Neural crest cell (in vitro differentiated cells): ENCODE measurements at regions not wholly inside any gene's neighbourhood (a gene's known extent, or its start where the extent isn't known, plus 50 kb on each side); places are given as distances from the start of the nearest gene placed in this dataset.
"Not testable (repeated sequence)": the region's sequence is repeated elsewhere in the genome, so short reads cannot be mapped to it uniquely, and the experiment has no call there.

ENCODE experiments used
- DNase-seq: peaks from one replicate; pipeline ENCODE4 v3.0.0; 2021; ENCODE audit warnings: low read depth, mixed read lengths, low spot score
- H3K27ac Mint-ChIP-seq: one replicate; pipeline ENCODE4 v1.8.0; 2021; ENCODE audit warnings: mild to moderate bottlenecking, mixed read lengths; ENCODE audit not compliant: unreplicated experiment
- H3K27me3 Mint-ChIP-seq: 2 replicates; pipeline ENCODE4 v1.8.0; 2021; ENCODE audit warnings: low read depth, mild to moderate bottlenecking, mixed read lengths
- H3K36me3 Mint-ChIP-seq: 2 replicates; pipeline ENCODE4 v1.8.0; 2021; ENCODE audit warnings: low read depth, mild to moderate bottlenecking, mixed read lengths
- H3K4me1 Mint-ChIP-seq: 2 replicates; pipeline ENCODE4 v1.8.0; 2021; ENCODE audit warnings: mixed read lengths
- H3K4me3 Mint-ChIP-seq: one replicate; pipeline ENCODE4 v1.8.0; 2021; ENCODE audit warnings: mild to moderate bottlenecking, mixed read lengths
- H3K9me3 Mint-ChIP-seq: 2 replicates; pipeline ENCODE4 v1.8.0; 2021; ENCODE audit warnings: mixed read lengths
- CTCF ChIP-seq: fragments of 200-600 bp; sonication (generic); conservative IDR thresholded peaks from 2 replicates; pipeline ENCODE4 v1.5.0; 2021; ENCODE audit warnings: antibody characterized with exemption, mild to moderate bottlenecking

- no peak overlapping the region for H3K4me3 Mint-ChIP-seq
- no peak for DNase-seq
- H3K27ac Mint-ChIP-seq = no peak overlapping the region
- no peaks in the 10 kb centered on the region for H3K27me3 Mint-ChIP-seq
- H3K4me1 Mint-ChIP-seq = no peaks in the 10 kb centered on the region
- H3K36me3 Mint-ChIP-seq = no peaks in the 10 kb centered on the region
- no peak for TF ChIP-seq CTCF
- H3K9me3 Mint-ChIP-seq = no peaks in the 10 kb centered on the region
Measured at GRCh38 chr11:90426442-90426841, 203.6 kb upstream of the CHORDC1 start.

GRCh38 chr11:90423378-90423777, 200.5 kb upstream of the CHORDC1 start:
- no peaks in the 10 kb centered on the region for H3K27me3 Mint-ChIP-seq
- H3K4me1 Mint-ChIP-seq = no peaks in the 10 kb centered on the region
- DNase-seq = no peak
- H3K36me3 Mint-ChIP-seq = no peaks in the 10 kb centered on the region
- H3K9me3 Mint-ChIP-seq = no peaks in the 10 kb centered on the region
- no peak overlapping the region for H3K27ac Mint-ChIP-seq
- no peak overlapping the region for H3K4me3 Mint-ChIP-seq
- TF ChIP-seq CTCF = no peak

- not testable (repeated sequence) for H3K9me3 Mint-ChIP-seq, H3K36me3 Mint-ChIP-seq, H3K4me1 Mint-ChIP-seq, DNase-seq, H3K4me3 Mint-ChIP-seq, H3K27me3 Mint-ChIP-seq, H3K27ac Mint-ChIP-seq
Measured at GRCh38 chr11:90422787-90423186, 199.9 kb upstream of the CHORDC1 start.

- H3K4me3 Mint-ChIP-seq = no peak overlapping the region
- no peaks in the 10 kb centered on the region for H3K4me1 Mint-ChIP-seq
- H3K36me3 Mint-ChIP-seq = no peaks in the 10 kb centered on the region
- no peak for TF ChIP-seq CTCF
- DNase-seq = no peak
- H3K9me3 Mint-ChIP-seq = no peaks in the 10 kb centered on the region
- no peaks in the 10 kb centered on the region for H3K27me3 Mint-ChIP-seq
- no peak overlapping the region for H3K27ac Mint-ChIP-seq
Measured at GRCh38 chr11:90414221-90414620, 191.4 kb upstream of the CHORDC1 start.

GRCh38 chr11:90407350-90407749, 184.5 kb upstream of the CHORDC1 start:
- Mint-ChIP-seq H3K4me3 (no peak overlapping the region), H3K9me3 (no peaks in the 10 kb centered on the region), H3K27ac (no peak overlapping the region), H3K4me1 (no peaks in the 10 kb centered on the region), H3K36me3 (no peaks in the 10 kb centered on the region), H3K27me3 (no peaks in the 10 kb centered on the region)
- TF ChIP-seq CTCF = no peak
- DNase-seq = no peak

- Mint-ChIP-seq H3K9me3 (no peaks in the 10 kb centered on the region), H3K4me1 (no peaks in the 10 kb centered on the region), H3K27ac (no peak overlapping the region), H3K36me3 (no peaks in the 10 kb centered on the region), H3K4me3 (no peak overlapping the region), H3K27me3 (no peaks in the 10 kb centered on the region)
- peak; percentile 29 for TF ChIP-seq CTCF
- no peak for DNase-seq
Measured at GRCh38 chr11:90392692-90393091, 169.8 kb upstream of the CHORDC1 start.
